ENCODE measurements at regions not wholly inside any gene's neighbourhood (a gene's known extent, or its start where the extent isn't known, plus 50 kb on each side); places are given as distances from the start of the nearest gene placed in this dataset.

DNA sequence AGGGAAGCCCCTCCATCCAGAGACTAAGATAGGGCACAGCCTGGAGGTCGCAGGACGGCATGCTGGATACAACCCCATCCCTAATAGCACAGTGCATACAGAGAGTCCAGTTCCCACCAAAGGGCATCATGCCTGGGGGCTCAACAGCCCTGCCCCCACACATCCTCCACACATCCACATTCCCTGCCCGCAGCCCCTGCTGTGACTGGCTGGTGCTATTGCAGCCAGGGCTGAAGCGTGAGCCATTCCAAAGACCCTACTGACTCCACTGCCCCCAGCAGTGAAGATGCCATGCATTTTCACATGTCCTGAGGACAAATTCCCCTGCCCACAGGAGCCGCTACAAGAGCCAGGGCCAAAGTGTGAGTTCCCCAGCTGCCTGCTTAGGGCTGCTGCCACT lies 641.6 kb downstream of the METTL4 start:
- H3K4me3 ChIP-seq (ENCODE audit: severe bottlenecking): no peak overlapping the region
- H3K36me3 ChIP-seq (ENCODE audit: low read depth): no peaks in the 10 kb centered on the region
- no peak for ATAC-seq (ENCODE audit: low read depth)
- no peaks in the 10 kb centered on the region for H3K27me3 ChIP-seq (ENCODE audit: insufficient read depth, poor library complexity, severe bottlenecking)
- no peaks in the 10 kb centered on the region for H3K9me3 ChIP-seq (ENCODE audit: severe bottlenecking)
- TF ChIP-seq, protein P1, sequence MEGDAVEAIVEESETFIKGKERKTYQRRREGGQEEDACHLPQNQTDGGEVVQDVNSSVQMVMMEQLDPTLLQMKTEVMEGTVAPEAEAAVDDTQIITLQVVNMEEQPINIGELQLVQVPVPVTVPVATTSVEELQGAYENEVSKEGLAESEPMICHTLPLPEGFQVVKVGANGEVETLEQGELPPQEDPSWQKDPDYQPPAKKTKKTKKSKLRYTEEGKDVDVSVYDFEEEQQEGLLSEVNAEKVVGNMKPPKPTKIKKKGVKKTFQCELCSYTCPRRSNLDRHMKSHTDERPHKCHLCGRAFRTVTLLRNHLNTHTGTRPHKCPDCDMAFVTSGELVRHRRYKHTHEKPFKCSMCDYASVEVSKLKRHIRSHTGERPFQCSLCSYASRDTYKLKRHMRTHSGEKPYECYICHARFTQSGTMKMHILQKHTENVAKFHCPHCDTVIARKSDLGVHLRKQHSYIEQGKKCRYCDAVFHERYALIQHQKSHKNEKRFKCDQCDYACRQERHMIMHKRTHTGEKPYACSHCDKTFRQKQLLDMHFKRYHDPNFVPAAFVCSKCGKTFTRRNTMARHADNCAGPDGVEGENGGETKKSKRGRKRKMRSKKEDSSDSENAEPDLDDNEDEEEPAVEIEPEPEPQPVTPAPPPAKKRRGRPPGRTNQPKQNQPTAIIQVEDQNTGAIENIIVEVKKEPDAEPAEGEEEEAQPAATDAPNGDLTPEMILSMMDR (IDR thresholded peaks at IDR 0.05; ENCODE audit: poor library complexity, severe bottlenecking): no peak
- H3K27ac ChIP-seq (ENCODE audit: poor library complexity, severe bottlenecking): no peak overlapping the region
- H3K4me1 ChIP-seq (ENCODE audit: insufficient read depth, poor library complexity, severe bottlenecking): no peaks in the 10 kb centered on the region
- DNase-seq (ENCODE audit: low spot score): no peak

DNA sequence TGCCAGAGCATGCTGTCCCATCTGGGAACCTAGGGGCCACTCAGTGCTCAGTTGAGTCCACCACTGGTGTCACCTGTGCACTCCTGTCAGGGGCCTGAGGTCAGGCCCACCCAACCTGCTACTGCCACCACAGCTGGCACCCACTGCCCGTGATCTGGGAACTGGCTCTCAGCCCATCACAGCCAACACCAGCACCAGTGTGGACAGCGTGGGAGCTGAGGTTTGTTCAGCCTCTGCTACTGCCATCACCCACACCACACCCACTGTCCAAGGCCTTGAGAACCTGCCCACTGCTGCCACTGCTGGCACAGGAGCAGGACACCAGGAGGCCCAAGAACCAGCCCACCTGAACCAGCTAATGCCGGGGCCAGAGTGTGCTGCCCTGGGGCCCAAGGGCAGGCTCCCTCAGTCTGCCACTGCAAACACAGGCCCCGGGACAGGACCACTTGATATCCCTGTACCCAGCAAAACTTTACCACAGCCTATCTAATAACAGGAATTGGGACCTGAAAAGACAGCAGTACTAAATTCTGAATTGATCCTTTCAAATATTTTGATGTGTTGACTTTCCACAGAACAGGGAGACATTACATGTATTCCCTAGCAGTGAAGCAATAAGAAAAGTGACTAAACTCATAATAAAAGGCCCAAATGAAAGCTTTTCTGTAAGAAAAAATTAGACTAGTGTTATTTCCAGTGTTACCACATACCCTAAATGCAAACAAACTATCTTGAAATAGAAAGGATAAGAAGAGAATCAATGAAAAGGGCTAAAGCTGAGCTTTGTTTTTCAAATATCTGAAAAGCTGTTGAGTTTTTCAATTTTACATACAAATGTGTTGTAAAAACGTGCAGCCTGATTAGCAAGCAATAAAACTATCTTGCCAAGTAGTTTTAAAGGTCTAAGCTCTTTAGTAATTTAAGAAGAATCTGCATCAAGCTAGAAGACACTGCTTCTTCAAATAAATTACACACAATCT lies 640.7 kb downstream of the METTL4 start:
- TF ChIP-seq, protein P1 (IDR thresholded peaks at IDR 0.05; ENCODE audit: poor library complexity, severe bottlenecking): no peak
- H3K4me1 ChIP-seq (ENCODE audit: insufficient read depth, poor library complexity, severe bottlenecking): no peaks in the 10 kb centered on the region
- no peak for DNase-seq (ENCODE audit: low spot score)
- no peak overlapping the region for H3K27ac ChIP-seq (ENCODE audit: poor library complexity, severe bottlenecking)
- ATAC-seq (ENCODE audit: low read depth): no peak
- no peaks in the 10 kb centered on the region for H3K9me3 ChIP-seq (ENCODE audit: severe bottlenecking)
- H3K27me3 ChIP-seq (ENCODE audit: insufficient read depth, poor library complexity, severe bottlenecking): no peaks in the 10 kb centered on the region
- no peaks in the 10 kb centered on the region for H3K36me3 ChIP-seq (ENCODE audit: low read depth)
- no peak overlapping the region for H3K4me3 ChIP-seq (ENCODE audit: severe bottlenecking)

DNA sequence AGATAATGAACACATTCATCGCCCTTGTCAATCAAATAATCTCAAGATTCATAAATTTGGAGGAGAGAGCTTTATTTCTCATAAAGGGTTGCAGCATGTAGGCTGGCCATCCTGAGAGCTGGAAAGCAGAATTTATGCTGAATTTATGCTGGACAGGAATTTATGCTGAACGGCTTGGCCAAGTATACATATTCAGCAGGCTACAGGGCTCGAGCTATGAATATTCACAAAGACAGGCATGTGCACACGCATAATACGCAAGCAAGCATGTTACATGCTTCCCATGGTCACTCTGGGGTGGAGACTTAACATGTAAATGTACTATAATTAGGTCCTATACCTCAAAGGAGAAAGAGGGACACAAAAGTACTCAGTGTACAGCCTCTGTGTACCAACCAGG lies 618.8 kb downstream of the METTL4 start:
- no peak overlapping the region for H3K27ac ChIP-seq (ENCODE audit: poor library complexity, severe bottlenecking)
- no peak overlapping the region for H3K4me3 ChIP-seq (ENCODE audit: severe bottlenecking)
- TF ChIP-seq, protein P1 (IDR thresholded peaks at IDR 0.05; ENCODE audit: poor library complexity, severe bottlenecking): no peak
- H3K4me1 ChIP-seq (ENCODE audit: insufficient read depth, poor library complexity, severe bottlenecking): no peaks in the 10 kb centered on the region
- no peaks in the 10 kb centered on the region for H3K9me3 ChIP-seq (ENCODE audit: severe bottlenecking)
- no peak for ATAC-seq (ENCODE audit: low read depth)
- DNase-seq (ENCODE audit: low spot score): no peak
- no peaks in the 10 kb centered on the region for H3K27me3 ChIP-seq (ENCODE audit: insufficient read depth, poor library complexity, severe bottlenecking)
- H3K36me3 ChIP-seq (ENCODE audit: low read depth): no peaks in the 10 kb centered on the region

DNA sequence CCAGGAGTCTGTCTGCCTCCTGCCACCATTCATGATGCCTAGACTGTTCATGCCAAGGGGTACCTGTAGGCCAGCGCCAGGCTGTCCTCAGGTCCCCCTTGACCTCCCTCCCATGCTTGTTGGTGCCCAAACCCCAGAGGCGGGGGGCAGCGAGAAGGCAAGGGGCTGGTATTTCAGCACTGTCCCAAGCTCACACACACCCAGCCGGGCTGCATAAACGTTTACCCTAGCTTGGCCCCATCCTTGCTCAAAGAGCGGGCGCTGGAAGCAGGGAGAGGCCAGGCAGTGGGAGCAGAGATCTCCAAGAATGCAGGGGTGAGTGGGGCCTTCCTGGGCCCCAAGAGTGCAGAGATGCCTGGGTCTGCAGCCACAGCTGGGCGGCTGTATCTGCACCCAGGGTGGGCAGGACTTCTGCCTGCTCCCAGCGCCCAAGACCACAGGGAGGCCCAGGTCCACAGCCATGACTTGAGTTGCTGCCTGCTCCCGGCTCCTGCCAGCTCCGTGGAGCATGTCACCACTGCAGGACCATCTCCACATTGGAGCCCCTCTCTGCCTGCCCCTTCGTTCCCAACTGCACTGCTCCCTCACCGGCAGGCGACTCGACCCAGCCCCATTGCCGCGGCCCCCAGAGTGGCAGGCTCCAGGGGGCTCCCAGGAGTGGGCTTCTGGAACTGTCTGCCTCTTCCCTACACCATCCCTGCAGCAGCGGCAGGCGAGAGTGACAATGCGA lies 616.6 kb downstream of the METTL4 start:
- Histone ChIP-seq H3K27ac (ENCODE audit: poor library complexity, severe bottlenecking) (no peak overlapping the region), H3K9me3 (ENCODE audit: severe bottlenecking) (no peaks in the 10 kb centered on the region), H3K36me3 (ENCODE audit: low read depth) (no peaks in the 10 kb centered on the region), H3K27me3 (ENCODE audit: insufficient read depth, poor library complexity, severe bottlenecking) (no peaks in the 10 kb centered on the region), H3K4me3 (ENCODE audit: severe bottlenecking) (no peak overlapping the region), H3K4me1 (ENCODE audit: insufficient read depth, poor library complexity, severe bottlenecking) (no peaks in the 10 kb centered on the region)
- DNase-seq (ENCODE audit: low spot score) (no peak), ATAC-seq (ENCODE audit: low read depth) (no peak)
- TF ChIP-seq, protein P1 (IDR thresholded peaks at IDR 0.05; ENCODE audit: poor library complexity, severe bottlenecking): no peak
